Activated naive CD4-positive, alpha-beta T cell treated with anti-CD3 and anti-CD28 coated beads, Interleukin-2, amount 10 ng/mL, durations not matched to agents 7 days and 5 days (primary cell): ENCODE measurements at regions not wholly inside any gene's neighbourhood (a gene's known extent, or its start where the extent isn't known, plus 50 kb on each side); places are given as distances from the start of the nearest gene placed in this dataset.

Source experiments
- CTCF ChIA-PET: fragments of 350-600 bp; sonication (Branson Sonifier 250); formaldehyde crosslinking; loops from one replicate; lab custom pipeline; 2021; ENCODE audit warnings: antibody characterized with exemption; lab: Charles Lee
- DNase-seq: peaks from one replicate; pipeline ENCODE4 v3.0.0-alpha.2; 2020
- H3K27ac Mint-ChIP-seq: one replicate; pipeline ENCODE4 v1.8.0; 2021; ENCODE audit warnings: mild to moderate bottlenecking, moderate library complexity, mixed read lengths
- H3K27me3 Mint-ChIP-seq: one replicate; pipeline ENCODE4 v1.8.0; 2021; ENCODE audit warnings: mild to moderate bottlenecking, mixed read lengths
- H3K36me3 Mint-ChIP-seq: one replicate; pipeline ENCODE4 v1.8.0; 2021; ENCODE audit warnings: mixed read lengths
- H3K4me1 Mint-ChIP-seq: one replicate; pipeline ENCODE4 v1.8.0; 2021; ENCODE audit warnings: mixed read lengths
- H3K4me3 Mint-ChIP-seq: one replicate; pipeline ENCODE4 v1.8.0; 2021; ENCODE audit warnings: mild to moderate bottlenecking, moderate library complexity, mixed read lengths
- H3K9me3 Mint-ChIP-seq: one replicate; pipeline ENCODE4 v1.8.0; 2021; ENCODE audit warnings: mixed read lengths

DNA sequence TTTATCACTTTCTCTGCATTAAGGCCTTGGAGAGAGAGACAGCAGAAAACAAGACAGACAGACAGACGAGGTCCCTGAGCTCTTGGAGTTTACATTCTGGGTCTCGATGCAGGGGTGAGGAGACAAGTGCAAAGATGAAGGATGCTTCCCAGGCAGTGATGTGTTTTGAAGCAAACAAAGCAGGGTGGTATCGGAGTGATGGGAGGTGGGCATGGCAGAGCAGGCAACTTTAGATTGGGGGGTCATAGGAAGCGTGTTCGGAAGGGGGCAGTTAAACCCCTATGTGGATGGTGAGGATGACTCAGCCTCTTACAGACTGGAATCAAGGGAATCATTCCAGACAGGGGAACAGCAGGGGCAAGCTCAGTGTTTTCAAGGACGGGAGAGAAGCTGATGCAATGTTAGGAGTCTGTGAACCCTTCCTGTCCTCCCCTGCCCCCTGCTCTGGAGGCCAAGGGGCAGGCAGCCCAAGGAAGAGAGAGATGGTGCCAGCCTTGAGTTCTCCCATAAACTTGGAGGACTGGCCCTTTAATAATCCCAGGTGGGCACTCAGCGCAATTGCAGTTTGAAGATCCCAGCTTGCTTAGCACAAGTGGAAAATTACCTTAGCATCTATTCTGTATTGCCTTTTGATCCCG, 180.2 kb downstream of the CHST1 start:
- Mint-ChIP-seq H3K9me3 (no peaks in the 10 kb centered on the region), H3K4me3 (no peak overlapping the region), H3K27ac (no peak overlapping the region), H3K36me3 (no peaks in the 10 kb centered on the region), H3K4me1 (no peaks in the 10 kb centered on the region), H3K27me3 (peaks cover 22% of the 10 kb centered on the region)
- DNase-seq, result no peak
- CTCF ChIA-PET, result no interaction called here

DNA sequence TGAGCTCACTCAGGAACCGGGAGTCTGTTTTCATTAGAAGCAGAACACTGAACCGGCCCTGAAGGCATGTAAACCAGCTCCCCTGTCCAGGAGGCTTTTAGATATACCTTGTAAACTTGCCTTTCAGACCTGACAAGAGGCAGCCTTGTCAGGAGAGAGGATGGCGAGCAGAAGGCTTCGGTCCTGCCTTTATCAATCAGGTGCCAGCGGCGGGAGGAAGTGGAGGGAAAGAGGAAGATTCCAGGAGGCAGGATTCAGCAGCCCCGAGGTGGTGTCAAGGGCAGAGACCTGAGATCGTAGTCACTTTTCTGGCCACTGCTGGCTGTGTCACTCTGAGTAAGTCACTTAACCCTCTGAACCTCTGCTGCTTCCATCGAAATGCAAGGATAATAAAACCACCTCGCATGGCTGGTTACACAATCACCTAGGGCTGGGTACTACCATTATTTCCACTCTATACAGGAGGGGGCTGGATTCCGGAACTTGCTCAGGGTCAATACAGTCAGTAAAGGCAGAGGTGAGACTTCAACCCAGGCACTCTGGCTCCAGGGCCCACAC, 181.0 kb downstream of the CHST1 start:
- Mint-ChIP-seq H3K36me3 (no peaks in the 10 kb centered on the region), H3K4me1 (no peaks in the 10 kb centered on the region), H3K27me3 (peaks cover 22% of the 10 kb centered on the region), H3K27ac (no peak overlapping the region), H3K4me3 (no peak overlapping the region), H3K9me3 (no peaks in the 10 kb centered on the region)
- no peak for DNase-seq
- CTCF ChIA-PET, result no interaction called here

DNA sequence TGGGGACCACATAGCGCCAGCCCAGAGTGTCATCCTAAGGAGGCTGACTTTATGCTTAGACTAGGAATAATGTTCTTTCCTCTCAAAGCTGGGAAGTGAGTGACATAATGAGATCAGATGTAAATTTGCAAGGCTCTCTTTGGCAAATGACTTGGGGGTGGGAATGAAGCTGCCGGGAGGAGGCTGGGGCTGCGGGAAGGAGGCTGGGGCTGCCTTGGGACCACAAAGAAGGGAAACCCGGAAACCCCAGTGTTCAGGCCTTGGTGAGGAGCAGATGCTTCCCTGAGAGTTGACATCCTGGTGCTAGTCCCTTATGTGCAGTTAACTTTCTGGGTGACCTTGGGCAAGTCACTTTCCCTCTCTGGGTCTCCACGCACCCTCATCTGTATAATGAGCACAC, 182.0 kb downstream of the CHST1 start:
- H3K9me3 Mint-ChIP-seq, result no peaks in the 10 kb centered on the region
- H3K4me3 Mint-ChIP-seq, result no peak overlapping the region
- no peaks in the 10 kb centered on the region for H3K4me1 Mint-ChIP-seq
- H3K36me3 Mint-ChIP-seq, result no peaks in the 10 kb centered on the region
- H3K27me3 Mint-ChIP-seq, result peaks cover 22% of the 10 kb centered on the region
- H3K27ac Mint-ChIP-seq, result no peak overlapping the region
- CTCF ChIA-PET, result no interaction called here
- no peak for DNase-seq

DNA sequence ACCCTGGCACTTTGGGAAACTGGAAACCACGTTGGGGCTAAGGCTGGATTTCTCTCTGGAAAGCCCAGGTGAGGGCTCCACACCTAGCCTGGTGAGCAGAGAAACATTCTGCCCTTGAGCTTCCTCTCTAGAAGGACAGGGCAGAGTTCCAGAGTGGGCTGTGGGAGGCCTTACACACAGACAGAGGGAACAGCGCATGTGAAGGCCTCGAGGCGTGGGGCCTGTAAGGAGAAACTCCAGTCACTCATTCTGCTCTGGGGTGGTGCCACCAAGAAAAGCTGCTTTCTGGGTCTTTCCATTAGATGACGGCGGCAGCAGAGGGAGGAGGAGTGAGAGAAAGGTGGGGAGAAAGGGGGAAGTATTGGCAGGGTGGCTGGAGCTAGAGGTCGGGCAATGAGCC, 183.1 kb downstream of the CHST1 start:
- H3K4me3 Mint-ChIP-seq, result no peak overlapping the region
- peaks cover 23% of the 10 kb centered on the region for H3K27me3 Mint-ChIP-seq
- DNase-seq, result no peak
- H3K9me3 Mint-ChIP-seq, result no peaks in the 10 kb centered on the region
- H3K36me3 Mint-ChIP-seq, result no peaks in the 10 kb centered on the region
- CTCF ChIA-PET, result no interaction called here
- H3K27ac Mint-ChIP-seq, result no peak overlapping the region
- no peaks in the 10 kb centered on the region for H3K4me1 Mint-ChIP-seq

GRCh38 chr11:45481026-45481425, 184.4 kb downstream of the CHST1 start:
- no peak overlapping the region for H3K27ac Mint-ChIP-seq
- CTCF ChIA-PET, result no interaction called here

DNA sequence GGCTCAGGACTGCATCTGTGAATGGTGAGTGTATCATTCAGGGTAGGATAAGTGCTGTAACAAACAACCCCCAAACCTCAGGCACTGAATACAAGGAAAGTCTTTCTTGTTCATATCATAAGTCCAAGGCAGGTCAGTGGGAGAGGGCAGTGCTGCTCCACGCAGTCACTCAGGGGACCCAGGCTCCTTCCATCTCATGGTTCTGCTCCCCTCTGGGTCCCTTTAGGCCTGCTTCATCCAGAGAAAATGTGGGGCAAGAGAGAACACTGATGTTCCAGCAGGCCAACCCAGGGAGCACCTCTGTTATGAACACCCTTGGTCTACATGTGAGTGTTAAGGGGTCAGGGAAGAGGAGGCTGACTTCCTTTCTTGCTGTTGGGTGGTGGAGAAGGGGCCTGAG, 187.8 kb downstream of the CHST1 start:
- Mint-ChIP-seq H3K27me3 (peaks cover 21% of the 10 kb centered on the region), H3K4me1 (no peaks in the 10 kb centered on the region), H3K4me3 (no peak overlapping the region), H3K9me3 (no peaks in the 10 kb centered on the region), H3K36me3 (no peaks in the 10 kb centered on the region), H3K27ac (no peak overlapping the region)
- CTCF ChIA-PET, result no interaction called here
- DNase-seq, result no peak

More at GRCh38 chr11:45481026-45481425, 184.4 kb downstream of the CHST1 start:
- DNase-seq, result no peak
- H3K27me3 Mint-ChIP-seq, result peaks cover 26% of the 10 kb centered on the region
- no peaks in the 10 kb centered on the region for H3K4me1 Mint-ChIP-seq
- H3K9me3 Mint-ChIP-seq, result no peaks in the 10 kb centered on the region
- H3K36me3 Mint-ChIP-seq, result no peaks in the 10 kb centered on the region
- H3K4me3 Mint-ChIP-seq, result no peak overlapping the region

DNA sequence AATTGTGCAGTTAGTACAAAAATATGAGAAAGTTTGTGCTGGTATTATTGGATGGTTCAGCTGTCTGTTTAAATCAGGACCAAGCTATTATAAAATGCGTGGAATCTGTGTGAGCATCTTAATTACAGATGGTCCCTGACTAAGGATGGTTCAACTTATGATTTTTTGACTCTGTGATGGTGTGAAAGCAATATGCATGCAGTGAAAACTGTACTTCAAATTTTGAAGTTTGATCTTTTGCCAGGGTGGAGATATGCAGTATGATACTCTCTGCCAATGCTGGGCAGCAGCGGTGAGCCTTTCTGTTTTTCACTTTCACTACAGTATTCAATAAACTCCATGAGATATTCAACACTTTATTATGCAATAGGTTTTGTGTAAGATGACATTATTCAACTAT, 189.3 kb downstream of the CHST1 start:
- Mint-ChIP-seq H3K27me3 (peaks cover 10% of the 10 kb centered on the region), H3K4me1 (no peaks in the 10 kb centered on the region), H3K27ac (no peak overlapping the region), H3K4me3 (no peak overlapping the region), H3K36me3 (no peaks in the 10 kb centered on the region), H3K9me3 (no peaks in the 10 kb centered on the region)
- CTCF ChIA-PET, result no interaction called here
- DNase-seq, result no peak

DNA sequence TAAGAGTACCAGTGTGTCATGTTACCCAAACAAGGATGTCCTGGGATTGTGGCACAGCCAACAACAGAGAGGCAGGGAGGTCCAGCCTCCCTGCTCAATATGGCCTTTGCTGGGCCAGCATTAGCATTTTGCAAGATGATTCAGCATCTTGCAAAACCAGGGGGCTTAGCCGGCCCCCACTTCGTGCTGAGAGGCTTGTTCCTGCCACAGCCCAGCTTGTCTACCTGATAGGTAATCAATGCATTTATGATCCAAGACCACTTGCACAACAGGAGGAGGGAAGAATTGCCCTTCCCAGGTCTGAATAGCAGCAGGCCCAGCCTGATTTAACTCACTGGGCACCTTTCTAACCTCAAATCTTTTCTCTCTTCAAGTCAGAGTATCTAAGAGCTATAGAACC, 189.0 kb upstream of the SYT13 start:
- Mint-ChIP-seq H3K9me3 (no peaks in the 10 kb centered on the region), H3K27me3 (peaks cover 10% of the 10 kb centered on the region), H3K4me1 (no peaks in the 10 kb centered on the region), H3K4me3 (no peak overlapping the region), H3K36me3 (no peaks in the 10 kb centered on the region), H3K27ac (no peak overlapping the region)
- no peak for DNase-seq
- CTCF ChIA-PET, result no interaction called here

DNA sequence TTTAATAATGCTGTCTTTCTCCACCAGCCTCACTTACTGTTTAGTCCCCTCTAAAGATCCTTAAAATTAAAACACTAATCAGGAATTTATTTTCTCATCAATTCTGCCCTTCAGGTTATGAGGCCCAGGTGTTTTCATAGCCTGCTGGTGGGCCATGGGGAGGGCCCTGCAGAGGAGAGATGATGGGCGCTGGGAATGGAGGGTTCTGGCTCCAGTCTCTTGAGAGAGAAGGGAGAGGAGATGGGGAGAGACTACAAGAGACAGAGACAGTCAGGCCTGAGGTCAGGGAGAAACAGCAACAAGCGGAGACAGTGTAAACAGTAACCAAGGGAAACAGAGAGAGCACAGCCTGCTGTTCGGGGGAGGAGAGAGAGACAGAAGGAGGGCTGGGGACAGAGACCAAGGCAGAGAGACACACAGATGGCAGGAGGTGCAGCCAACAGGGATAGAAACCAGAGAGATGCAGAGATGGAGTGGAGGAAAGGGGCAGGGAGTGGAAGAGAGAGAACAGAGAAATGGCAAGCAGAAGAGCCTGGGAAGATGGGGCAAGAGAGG, 187.3 kb upstream of the SYT13 start:
- Mint-ChIP-seq H3K9me3 (no peaks in the 10 kb centered on the region), H3K4me1 (no peaks in the 10 kb centered on the region), H3K27me3 (peaks cover 10% of the 10 kb centered on the region), H3K27ac (no peak overlapping the region), H3K36me3 (no peaks in the 10 kb centered on the region), H3K4me3 (no peak overlapping the region)
- no peak for DNase-seq
- CTCF ChIA-PET, result no interaction called here

- H3K27ac Mint-ChIP-seq, result no peak overlapping the region
- CTCF ChIA-PET, result no interaction called here
- DNase-seq, result no peak
- H3K27me3 Mint-ChIP-seq, result peaks cover 15% of the 10 kb centered on the region
- no peaks in the 10 kb centered on the region for H3K4me1 Mint-ChIP-seq
- H3K4me3 Mint-ChIP-seq, result no peak overlapping the region
- no peaks in the 10 kb centered on the region for H3K36me3 Mint-ChIP-seq
- no peaks in the 10 kb centered on the region for H3K9me3 Mint-ChIP-seq
These were observed 186.7 kb upstream of the SYT13 start for GRCh38 chr11:45472716-45473317.

GRCh38 chr11:45471266-45471665, 185.1 kb upstream of the SYT13 start:
- Mint-ChIP-seq H3K4me1 (no peaks in the 10 kb centered on the region), H3K27me3 (peaks cover 11% of the 10 kb centered on the region)

GRCh38 chr11:45470794-45471167, 184.6 kb upstream of the SYT13 start:
- no peaks in the 10 kb centered on the region for H3K4me1 Mint-ChIP-seq

More at GRCh38 chr11:45471266-45471665, 185.1 kb upstream of the SYT13 start:
- CTCF ChIA-PET, result no interaction called here
- Mint-ChIP-seq H3K27ac (no peak overlapping the region), H3K36me3 (no peaks in the 10 kb centered on the region), H3K4me3 (no peak overlapping the region), H3K9me3 (no peaks in the 10 kb centered on the region)
- DNase-seq, result no peak

GRCh38 chr11:45470151-45470793, 184.1 kb upstream of the SYT13 start:
- Mint-ChIP-seq H3K27me3 (peaks cover 11% of the 10 kb centered on the region), H3K27ac (no peak overlapping the region), H3K4me1 (no peaks in the 10 kb centered on the region), H3K4me3 (no peak overlapping the region), H3K9me3 (no peaks in the 10 kb centered on the region), H3K36me3 (no peaks in the 10 kb centered on the region)
- DNase-seq, result no peak
- CTCF ChIA-PET, result no interaction called here

More at GRCh38 chr11:45470794-45471167, 184.6 kb upstream of the SYT13 start:
- no peak overlapping the region for H3K4me3 Mint-ChIP-seq
- CTCF ChIA-PET, result no interaction called here
- no peak overlapping the region for H3K27ac Mint-ChIP-seq
- no peaks in the 10 kb centered on the region for H3K9me3 Mint-ChIP-seq
- H3K27me3 Mint-ChIP-seq, result peaks cover 11% of the 10 kb centered on the region
- no peaks in the 10 kb centered on the region for H3K36me3 Mint-ChIP-seq
- no peak for DNase-seq

DNA sequence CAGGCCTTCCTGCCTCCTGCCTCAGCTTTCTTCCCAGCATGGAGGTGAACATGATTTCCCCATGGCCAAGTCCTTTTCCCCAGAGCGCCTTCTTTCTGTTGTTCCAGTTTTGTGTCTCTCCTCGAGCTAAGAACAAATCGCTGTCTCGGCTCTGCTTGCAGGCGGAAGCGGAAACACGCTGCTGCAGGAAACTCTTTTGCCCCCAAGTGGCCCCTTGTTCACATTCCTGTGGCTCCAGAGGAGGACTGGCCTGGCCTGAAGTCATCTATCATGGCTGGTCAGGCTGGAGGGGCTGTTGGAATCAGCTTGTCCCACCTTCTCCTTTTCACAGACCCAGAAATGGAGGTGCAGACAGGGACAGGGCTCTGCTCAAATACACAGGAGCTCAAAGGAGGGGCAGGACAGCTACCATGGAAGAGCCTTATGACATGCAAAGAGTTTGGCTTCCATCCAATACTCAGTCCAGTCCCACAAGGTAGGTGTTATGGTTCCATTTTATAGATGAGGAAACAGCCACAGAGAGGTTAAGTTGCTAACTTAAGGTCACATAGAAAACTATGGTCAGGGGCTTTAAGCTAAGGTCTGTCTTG, 182.2 kb upstream of the SYT13 start:
- no peaks in the 10 kb centered on the region for H3K4me1 Mint-ChIP-seq
- peaks cover 6% of the 10 kb centered on the region for H3K27me3 Mint-ChIP-seq
- H3K36me3 Mint-ChIP-seq, result no peaks in the 10 kb centered on the region
- CTCF ChIA-PET, result no interaction called here
- no peaks in the 10 kb centered on the region for H3K9me3 Mint-ChIP-seq
- H3K27ac Mint-ChIP-seq, result no peak overlapping the region
- DNase-seq, result no peak
- no peak overlapping the region for H3K4me3 Mint-ChIP-seq
